Kidney (tissue), 13 donors: ENCODE measurements at regions not wholly inside any gene's neighbourhood (a gene's known extent, or its start where the extent isn't known, plus 50 kb on each side); places are given as distances from the start of the nearest gene placed in this dataset.

Source experiments
- DNase-seq, 5 donors: peaks; one replicate each; pipeline ENCODE4 v3.0.0-alpha.2; 2013 to 2020
- FAIRE-seq: peaks from 2 replicates; lab custom pipeline; 2012; peaks lifted over from hg19 to GRCh38; lab: Jason Lieb, UNC
- H3K27ac ChIP-seq, 2 donors: one replicate each; pipeline ENCODE4 v1.7.0; 2013; ENCODE audit warnings: low read depth in 2 of 2, low read length in 2 of 2, inconsistent platforms in 1 of 2
- H3K27me3 ChIP-seq: one replicate; pipeline ENCODE4 v1.7.1; 2013; ENCODE audit warnings: low read length, inconsistent platforms; ENCODE audit not compliant: control insufficient read depth, insufficient read depth
- H3K36me3 ChIP-seq, 3 donors: one replicate each; pipeline versions ENCODE4 v1.7.0 to v1.7.1; 2013; ENCODE audit warnings: low read length in 3 of 3, control low read depth in 1 of 3, inconsistent platforms in 1 of 3; ENCODE audit not compliant: insufficient read depth in 3 of 3, control insufficient read depth in 2 of 3
- H3K4me1 ChIP-seq, 3 donors: one replicate each; pipeline versions ENCODE4 v1.7.0 to v1.7.1; 2013; ENCODE audit warnings: low read length in 3 of 3, inconsistent platforms in 1 of 3, low read depth in 1 of 3; ENCODE audit not compliant: control insufficient read depth in 2 of 3, insufficient read depth in 2 of 3
- H3K4me3 ChIP-seq, 3 donors: one replicate each; pipeline versions ENCODE4 v1.7.0 to v1.8.1; 2013; ENCODE audit warnings: low read length in 3 of 3, control low read depth in 1 of 3, inconsistent platforms in 1 of 3
- H3K9ac ChIP-seq, 3 donors: one replicate each; pipeline versions ENCODE4 v1.7.0 to v1.7.1; 2013; ENCODE audit warnings: low read length in 3 of 3, control low read depth in 1 of 3, inconsistent platforms in 1 of 3
- H3K9me3 ChIP-seq, 3 donors: one replicate each; pipeline versions ENCODE4 v1.7.0 to v1.7.1; 2013; ENCODE audit warnings: low read length in 3 of 3, control low read depth in 1 of 3, inconsistent platforms in 1 of 3; ENCODE audit not compliant: control insufficient read depth in 2 of 3, insufficient read depth in 1 of 3
- CTCF ChIP-seq: IDR thresholded peaks from 3 replicates; pipeline ENCODE4 v1.5.1; 2012; ENCODE audit warnings: mild to moderate bottlenecking, moderate library complexity, borderline replicate concordance; ENCODE audit not compliant: insufficient read depth; ENCODE audit errors: extremely low read depth
- intact Hi-C: fragments of 100-400 bp; cut with DNase I; formaldehyde crosslinking; loops from one replicate; pipeline ENCODE4 v1.11.1; 2022
- donor health status: control.
- donor health status: control.
- donor health status: control.
- donor health status: control.
- donor health status: control.
- donor health status: DM: yes; HTN: yes; CAD: no.
- donor health status: Normal renal cell carcinoma (clear cell type).

GRCh38 chr6:43980004-43980795 is 147.1 kb downstream of the MRPL14 start:
- peaks cover 0 to 5% (median 0%) of the 10 kb centered on the region in 3 donors for H3K9me3 ChIP-seq
- FAIRE-seq = no peak
- no peaks in the 10 kb centered on the region for H3K4me1 ChIP-seq
- intact Hi-C loops = no loop called here
- no peak for DNase-seq
- no peaks in the 10 kb centered on the region for H3K36me3 ChIP-seq
- H3K9ac ChIP-seq = no peak overlapping the region
- no peaks in the 10 kb centered on the region for H3K27me3 ChIP-seq
- no peak overlapping the region for H3K27ac ChIP-seq
- no peak for TF ChIP-seq CTCF
- H3K4me3 ChIP-seq = no peak overlapping the region

- FAIRE-seq = no peak
- Histone ChIP-seq H3K4me1 (no peaks in the 10 kb centered on the region), H3K36me3 (no peaks in the 10 kb centered on the region), H3K4me3 (no peak overlapping the region), H3K9me3 (peaks cover 0 to 5% (median 0%) of the 10 kb centered on the region in 3 donors), H3K27me3 (no peaks in the 10 kb centered on the region), H3K9ac (no peak overlapping the region), H3K27ac (no peak overlapping the region)
- DNase-seq = no peak
- no peak for TF ChIP-seq CTCF
- intact Hi-C loops = no loop called here
Observed at GRCh38 chr6:43979525-43979924, 147.7 kb downstream of the MRPL14 start.

- H3K27ac ChIP-seq = no peak overlapping the region
- FAIRE-seq = no peak
- no peak for DNase-seq
- no peaks in the 10 kb centered on the region for H3K4me1 ChIP-seq
- H3K9me3 ChIP-seq = peaks cover 0 to 5% (median 0%) of the 10 kb centered on the region in 3 donors
- H3K27me3 ChIP-seq = no peaks in the 10 kb centered on the region
- intact Hi-C loops = no loop called here
- no peaks in the 10 kb centered on the region for H3K36me3 ChIP-seq
- no peak overlapping the region for H3K4me3 ChIP-seq
- no peak overlapping the region for H3K9ac ChIP-seq
- TF ChIP-seq CTCF = no peak
Observed at GRCh38 chr6:43978473-43979346, 148.5 kb downstream of the MRPL14 start.
